Effector memory CD8-positive, alpha-beta T cell (primary cell): ENCODE measurements at regions not wholly inside any gene's neighbourhood (a gene's known extent, or its start where the extent isn't known, plus 50 kb on each side); places are given as distances from the start of the nearest gene placed in this dataset.
"Not testable (repeated sequence)": the region's sequence is repeated elsewhere in the genome, so short reads cannot be mapped to it uniquely, and the experiment has no call there.

Source experiments
- ATAC-seq: fragments of 150-1000 bp; cut with Tn5 transposase; replicated peaks from 2 replicates; pipeline ENCODE4 v1.10.0; 2021; ENCODE audit warnings: mild to moderate bottlenecking, moderate library complexity
- DNase-seq, 3 experiments: peaks; one replicate each; pipeline ENCODE4 v3.0.0; 2021
- H3K27ac Mint-ChIP-seq, 2 donors: one replicate each; pipeline ENCODE4 v1.8.0; 2022; ENCODE audit warnings: mild to moderate bottlenecking in 2 of 2, mixed read lengths in 2 of 2, moderate library complexity in 2 of 2
- H3K27me3 Mint-ChIP-seq, 2 donors: one replicate each; pipeline ENCODE4 v1.8.0; 2022; ENCODE audit warnings: mixed read lengths in 2 of 2
- H3K36me3 Mint-ChIP-seq: one replicate; pipeline ENCODE4 v1.8.0; 2022; ENCODE audit warnings: mild to moderate bottlenecking, moderate library complexity, mixed read lengths; ENCODE audit not compliant: insufficient read depth
- H3K4me1 Mint-ChIP-seq, 2 donors: one replicate each; pipeline ENCODE4 v1.8.0; 2022; ENCODE audit warnings: low read depth in 2 of 2, mixed read lengths in 2 of 2
- H3K4me3 Mint-ChIP-seq, 2 donors: one replicate each; pipeline ENCODE4 v1.8.0; 2022; ENCODE audit warnings: mild to moderate bottlenecking in 2 of 2, mixed read lengths in 2 of 2, moderate library complexity in 2 of 2
- H3K9me3 Mint-ChIP-seq, 2 donors: one replicate each; pipeline ENCODE4 v1.8.0; 2022; ENCODE audit warnings: mixed read lengths in 2 of 2

DNA sequence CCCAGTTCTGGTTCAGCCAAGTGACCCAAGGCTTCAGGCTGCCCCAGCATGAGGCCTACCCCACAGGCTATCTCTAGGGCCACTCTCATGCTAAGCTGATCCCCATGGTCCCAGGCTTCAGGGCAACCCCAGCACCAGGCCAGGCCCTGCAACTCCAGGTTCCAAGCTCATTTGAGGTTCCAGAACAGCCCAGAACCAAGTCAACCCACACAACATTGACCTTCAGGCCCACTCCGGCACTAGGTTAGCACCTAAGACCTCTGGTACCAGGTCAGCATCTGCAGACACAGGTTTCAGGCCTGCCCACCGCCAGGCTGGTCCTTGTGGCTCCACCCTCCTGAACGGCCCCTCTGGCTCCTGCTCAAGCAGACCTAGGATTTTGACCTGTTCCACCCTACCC, 421.2 kb downstream of the CDH11 start:
- DNase-seq: no peak
- Mint-ChIP-seq H3K4me1 (no peaks in the 10 kb centered on the region), H3K9me3 (peaks cover 3 to 5% of the 10 kb centered on the region in 2 donors), H3K4me3 (no peak overlapping the region), H3K27ac (no peak overlapping the region), H3K36me3 (no peaks in the 10 kb centered on the region), H3K27me3 (no peaks in the 10 kb centered on the region)
- no peak for ATAC-seq

DNA sequence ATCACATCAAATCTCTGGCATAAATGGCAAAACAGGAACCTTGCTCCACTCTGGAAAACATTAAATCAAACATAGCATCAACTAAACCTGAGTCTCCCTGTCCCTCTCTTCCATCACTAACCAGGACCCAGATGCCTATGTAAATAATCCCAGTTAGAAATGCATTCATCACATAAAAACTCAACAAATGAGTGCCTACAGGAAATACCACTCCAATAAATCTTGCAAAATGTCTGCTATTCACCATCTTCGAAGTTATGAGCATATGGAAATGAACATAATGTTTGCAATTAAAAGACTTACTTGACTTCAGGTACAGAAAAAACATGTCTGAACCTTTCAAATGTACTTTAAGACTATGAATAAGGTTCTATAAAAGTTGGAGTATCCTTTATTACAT, 425.0 kb downstream of the CDH11 start:
- no peak for DNase-seq
- ATAC-seq: no peak
- Mint-ChIP-seq H3K4me3 (no peak overlapping the region), H3K4me1 (no peaks in the 10 kb centered on the region), H3K27me3 (no peaks in the 10 kb centered on the region), H3K9me3 (peaks cover 0 to 5% of the 10 kb centered on the region in 2 donors), H3K27ac (no peak overlapping the region), H3K36me3 (no peaks in the 10 kb centered on the region)

DNA sequence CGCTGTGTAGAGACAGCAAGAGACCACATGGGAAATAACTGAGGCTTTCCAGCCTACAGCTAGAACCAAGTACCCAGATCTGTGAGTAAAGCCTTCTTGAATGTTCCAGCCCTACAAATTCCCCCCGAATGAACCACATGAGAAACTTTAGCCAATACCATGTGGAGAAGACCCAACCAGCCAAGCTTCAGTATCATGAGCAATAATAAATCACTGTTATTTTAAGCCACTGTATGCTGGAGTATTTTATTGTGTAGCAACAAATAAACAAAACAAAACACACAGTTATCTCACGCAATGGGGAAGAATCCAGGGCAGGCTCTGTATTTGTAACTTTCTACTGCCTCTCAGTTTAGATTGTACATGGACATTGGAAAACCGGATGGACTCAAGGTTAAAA, 426.2 kb downstream of the CDH11 start:
- Mint-ChIP-seq H3K4me1 (no peaks in the 10 kb centered on the region), H3K9me3 (peaks cover 0 to 5% of the 10 kb centered on the region in 2 donors), H3K36me3 (no peaks in the 10 kb centered on the region), H3K4me3 (no peak overlapping the region), H3K27ac (no peak overlapping the region), H3K27me3 (no peaks in the 10 kb centered on the region)
- no peak for ATAC-seq
- DNase-seq: no peak

DNA sequence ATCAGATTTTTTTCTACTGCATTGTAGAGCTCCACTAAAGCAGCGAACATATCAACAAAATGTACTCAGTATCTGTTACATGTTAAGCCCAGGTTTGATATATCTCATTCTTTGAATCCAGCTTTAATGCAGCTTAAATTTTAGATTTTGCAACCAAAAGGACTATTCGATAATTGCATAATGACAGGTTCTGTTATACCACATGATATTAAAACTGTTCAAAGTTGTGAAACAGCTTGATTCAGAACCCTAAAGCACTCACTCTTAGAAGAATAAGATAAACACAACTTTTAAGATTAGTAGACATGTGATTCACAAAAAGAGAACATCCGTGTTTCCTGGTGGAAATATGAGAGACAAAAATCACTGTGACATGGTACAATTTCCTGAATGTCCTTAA, 427.9 kb downstream of the CDH11 start:
- ATAC-seq: no peak
- H3K27ac Mint-ChIP-seq: no peak overlapping the region
- no peak for DNase-seq
- no peaks in the 10 kb centered on the region for H3K4me1 Mint-ChIP-seq
- peaks cover 0 to 5% of the 10 kb centered on the region in 2 donors for H3K9me3 Mint-ChIP-seq
- no peaks in the 10 kb centered on the region for H3K27me3 Mint-ChIP-seq
- H3K36me3 Mint-ChIP-seq: no peaks in the 10 kb centered on the region
- no peak overlapping the region for H3K4me3 Mint-ChIP-seq

DNA sequence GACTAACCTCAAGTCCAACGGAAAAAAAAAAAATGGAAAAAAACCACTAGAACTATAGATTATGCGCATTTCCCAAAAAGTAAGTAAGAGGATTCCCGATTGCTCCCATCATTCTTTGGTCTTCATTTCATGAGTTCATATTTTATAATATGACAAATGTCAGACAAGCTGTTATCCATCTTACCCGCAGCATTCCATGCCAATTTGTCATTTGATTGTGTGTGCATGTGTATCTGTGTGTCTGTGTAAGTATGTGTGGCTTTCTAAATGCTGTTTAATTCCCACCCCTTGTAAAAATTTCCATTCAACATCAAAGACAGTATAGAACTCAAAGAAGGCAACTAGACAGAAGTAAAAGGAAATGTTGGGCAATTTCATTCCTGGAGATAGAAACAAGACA, 434.1 kb downstream of the CDH11 start:
- Mint-ChIP-seq H3K4me3 (no peak overlapping the region), H3K9me3 (peaks cover 13 to 18% of the 10 kb centered on the region in 2 donors), H3K36me3 (no peaks in the 10 kb centered on the region), H3K4me1 (no peaks in the 10 kb centered on the region), H3K27me3 (no peaks in the 10 kb centered on the region), H3K27ac (no peak overlapping the region)
- DNase-seq (no peak), ATAC-seq (no peak)

DNA sequence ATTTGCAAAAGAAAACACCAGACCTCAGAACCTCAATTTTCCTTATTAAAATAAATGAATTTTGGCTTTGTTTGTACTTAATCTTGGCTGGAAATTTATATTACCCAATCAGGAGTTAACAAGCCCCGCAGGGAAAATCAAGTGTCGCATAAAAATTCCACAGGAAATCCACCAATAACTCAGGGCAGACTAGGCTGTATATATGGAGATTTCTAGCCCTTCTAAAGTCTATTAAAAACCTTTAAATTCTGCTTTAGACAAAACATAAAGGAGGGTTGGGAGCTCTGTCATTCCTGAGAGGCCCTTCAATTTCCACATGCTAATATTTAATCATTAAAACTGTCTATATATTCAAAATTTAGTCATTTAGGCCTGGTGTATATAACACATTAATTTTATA, 434.7 kb downstream of the CDH11 start:
- H3K4me3 Mint-ChIP-seq: no peak overlapping the region
- H3K27ac Mint-ChIP-seq: no peak overlapping the region
- H3K9me3 Mint-ChIP-seq: peaks cover 14 to 19% of the 10 kb centered on the region in 2 donors
- H3K27me3 Mint-ChIP-seq: no peaks in the 10 kb centered on the region
- H3K36me3 Mint-ChIP-seq: no peaks in the 10 kb centered on the region
- no peak for ATAC-seq
- no peaks in the 10 kb centered on the region for H3K4me1 Mint-ChIP-seq
- DNase-seq: no peak

DNA sequence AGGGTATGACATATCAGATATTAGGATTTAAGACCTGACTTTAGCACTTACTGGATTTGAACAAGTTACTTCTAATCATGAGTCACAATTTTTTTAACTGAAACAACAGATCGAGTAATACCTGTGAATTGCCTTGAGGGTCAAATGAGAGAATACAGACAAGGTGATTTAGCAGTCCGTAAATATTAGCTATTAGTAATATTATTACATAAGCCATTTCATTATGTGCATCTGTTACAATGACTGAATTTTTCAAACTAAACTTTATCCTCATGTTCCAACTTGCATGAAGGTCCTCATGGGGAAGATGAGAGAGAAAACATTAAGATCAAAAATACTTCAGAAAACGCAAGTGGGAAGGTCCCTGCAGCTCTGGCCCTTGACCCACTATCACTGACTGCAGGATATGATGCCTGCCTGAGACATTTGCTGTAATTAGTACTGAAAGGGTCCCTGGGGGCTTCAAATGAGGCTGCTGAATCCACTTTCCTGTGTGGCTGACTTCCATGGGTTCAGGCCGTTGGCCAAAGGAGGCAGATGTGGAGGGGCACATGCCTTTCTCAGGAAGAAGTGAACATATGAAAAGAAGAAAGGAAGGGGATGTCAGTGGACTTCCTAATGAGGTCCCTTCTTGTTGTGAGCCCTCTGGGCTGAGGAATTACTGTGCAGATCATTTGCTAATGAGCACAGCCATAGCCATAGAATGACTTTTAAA, 441.7 kb downstream of the CDH11 start:
- ATAC-seq: no peak
- H3K27me3 Mint-ChIP-seq: no peaks in the 10 kb centered on the region
- H3K36me3 Mint-ChIP-seq: no peaks in the 10 kb centered on the region
- H3K4me1 Mint-ChIP-seq: no peaks in the 10 kb centered on the region
- H3K27ac Mint-ChIP-seq: no peak overlapping the region
- peaks cover 13 to 21% of the 10 kb centered on the region in 2 donors for H3K9me3 Mint-ChIP-seq
- no peak overlapping the region for H3K4me3 Mint-ChIP-seq
- no peak for DNase-seq

DNA sequence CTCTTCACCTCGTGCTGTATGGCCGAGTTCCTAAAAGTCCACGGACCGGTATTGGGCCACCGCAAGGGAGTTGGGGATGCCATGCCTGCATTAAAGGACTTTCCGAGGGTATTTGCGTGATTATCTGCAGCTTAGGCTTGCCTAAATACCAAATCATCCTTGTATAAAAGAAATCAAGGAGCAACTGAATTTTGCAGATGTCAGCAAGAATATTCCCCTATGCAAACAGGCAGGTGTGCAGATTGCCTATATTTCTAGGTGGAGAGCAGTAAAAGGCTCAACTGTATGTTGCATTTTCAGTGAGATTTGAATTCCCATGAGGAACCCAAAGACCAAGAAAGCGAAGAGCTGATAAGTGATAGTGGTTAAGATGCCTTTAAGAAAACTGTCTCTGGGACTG, 452.3 kb downstream of the CDH11 start:
- Mint-ChIP-seq H3K36me3 (no peaks in the 10 kb centered on the region), H3K4me3 (no peak overlapping the region), H3K4me1 (no peaks in the 10 kb centered on the region), H3K27ac (no peak overlapping the region), H3K9me3 (peaks cover 6 to 10% of the 10 kb centered on the region in 2 donors), H3K27me3 (no peaks in the 10 kb centered on the region)
- ATAC-seq (no peak), DNase-seq (no peak)

DNA sequence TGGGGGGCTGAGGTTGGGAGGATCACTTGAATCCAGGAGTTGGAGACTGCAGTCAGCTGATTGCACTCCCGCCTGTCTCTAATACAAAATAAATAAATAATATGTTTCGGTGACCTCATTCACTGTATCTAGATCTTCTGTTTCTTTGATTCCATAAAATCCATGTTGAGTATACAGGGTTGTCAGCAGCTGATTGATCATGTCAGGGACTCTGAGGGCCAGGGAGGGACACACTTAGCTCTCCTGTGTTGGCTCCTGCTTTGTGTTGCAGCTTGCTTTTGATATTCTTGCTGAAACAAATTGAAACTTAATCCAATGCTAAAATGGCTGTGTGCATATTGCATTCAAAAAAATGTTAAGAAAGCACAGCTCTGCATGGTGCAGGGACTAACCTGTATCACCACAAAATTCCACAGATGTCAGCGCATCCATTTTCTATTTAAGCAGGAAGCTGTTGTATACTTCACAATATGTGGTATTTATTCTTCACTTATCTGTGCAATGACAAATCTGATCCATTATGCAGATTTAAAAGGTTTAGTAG, 454.5 kb downstream of the CDH11 start:
- DNase-seq: no peak
- Mint-ChIP-seq H3K9me3 (peaks cover 0 to 5% of the 10 kb centered on the region in 2 donors), H3K4me3 (no peak overlapping the region), H3K36me3 (no peaks in the 10 kb centered on the region), H3K27me3 (no peaks in the 10 kb centered on the region), H3K27ac (no peak overlapping the region), H3K4me1 (no peaks in the 10 kb centered on the region)
- ATAC-seq: no peak

DNA sequence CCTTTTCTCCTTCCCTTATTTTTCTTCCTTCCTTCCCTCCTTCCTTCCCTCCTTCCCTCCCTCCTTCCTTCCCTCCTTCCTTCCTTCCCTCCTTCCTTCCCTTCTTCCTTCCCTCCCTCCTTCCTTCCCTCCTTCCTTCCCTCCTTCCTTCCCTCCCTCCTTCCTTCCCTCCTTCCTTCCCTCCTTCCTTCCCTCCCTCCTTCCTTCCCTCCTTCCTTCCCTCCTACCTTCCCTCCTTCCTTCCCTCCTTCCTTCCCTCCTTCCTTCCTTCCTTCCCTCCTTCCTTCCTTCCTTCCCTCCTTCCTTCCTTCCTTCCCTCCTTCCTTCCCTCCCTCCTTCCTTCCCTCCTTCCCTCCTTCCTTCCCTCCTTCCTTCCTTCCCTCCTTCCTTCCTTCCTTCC, 459.6 kb downstream of the CDH11 start:
- ATAC-seq, H3K4me3 Mint-ChIP-seq, H3K27ac Mint-ChIP-seq, H3K27me3 Mint-ChIP-seq, H3K36me3 Mint-ChIP-seq, H3K4me1 Mint-ChIP-seq, DNase-seq: not testable (repeated sequence)
- peaks cover under 1 to 27% of the 10 kb centered on the region in 2 donors for H3K9me3 Mint-ChIP-seq

DNA sequence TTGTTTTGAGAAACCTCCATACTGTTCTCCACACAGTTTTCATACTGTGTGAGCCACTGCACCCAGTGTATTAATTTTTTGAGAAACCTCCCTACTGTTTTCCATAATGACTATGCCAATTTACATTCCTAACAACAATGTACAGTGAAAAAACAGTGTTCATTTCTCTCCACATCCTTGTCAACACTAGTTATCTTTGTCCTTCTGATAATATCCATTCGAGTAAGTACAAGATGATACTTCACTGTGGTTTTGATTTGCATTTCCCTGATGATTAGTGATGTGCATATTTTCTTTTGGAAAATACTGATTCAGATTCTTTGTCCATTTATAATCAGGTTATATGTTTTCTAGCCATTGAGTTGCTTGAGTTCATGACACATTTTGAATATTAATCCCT, 462.0 kb downstream of the CDH11 start:
- H3K4me1 Mint-ChIP-seq: no peaks in the 10 kb centered on the region
- no peak overlapping the region for H3K27ac Mint-ChIP-seq
- H3K9me3 Mint-ChIP-seq: peaks cover 2 to 22% of the 10 kb centered on the region in 2 donors
- ATAC-seq (no peak), DNase-seq (no peak)
- no peaks in the 10 kb centered on the region for H3K27me3 Mint-ChIP-seq
- no peak overlapping the region for H3K4me3 Mint-ChIP-seq
- no peaks in the 10 kb centered on the region for H3K36me3 Mint-ChIP-seq

DNA sequence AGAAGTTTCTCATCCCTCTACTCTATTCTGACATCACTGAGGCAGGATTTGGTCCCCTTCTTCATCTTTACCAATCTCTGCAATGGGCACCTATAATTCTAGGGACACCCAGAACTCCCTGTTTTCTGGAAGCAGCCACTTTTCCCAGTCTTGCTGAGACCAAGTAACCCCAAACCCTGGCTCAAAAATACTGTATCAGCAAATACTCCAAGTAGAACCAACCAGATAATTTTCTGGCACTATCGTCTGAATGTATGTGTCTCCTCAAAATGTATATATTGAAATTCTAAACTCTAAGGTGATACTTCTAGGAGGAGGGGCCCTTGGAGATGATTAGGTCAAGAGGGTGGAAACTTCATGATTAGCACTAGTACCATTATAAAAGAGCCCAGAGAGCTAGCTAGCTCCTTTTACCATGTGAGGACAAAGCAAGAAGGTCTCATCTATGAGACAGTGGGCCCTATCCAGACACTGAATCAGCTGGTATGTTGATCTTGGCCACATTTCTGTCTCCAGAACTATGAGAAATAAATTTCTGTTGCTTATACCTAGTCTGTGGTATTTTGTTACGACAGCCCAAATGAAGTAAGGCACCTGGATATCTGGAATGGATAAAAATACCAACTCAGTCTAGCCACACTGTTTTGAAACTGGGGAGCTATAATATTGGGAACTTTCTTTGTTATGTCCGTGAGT, 464.4 kb downstream of the CDH11 start:
- Mint-ChIP-seq H3K4me1 (no peaks in the 10 kb centered on the region), H3K9me3 (peaks cover 11 to 31% of the 10 kb centered on the region in 2 donors), H3K27me3 (no peaks in the 10 kb centered on the region), H3K27ac (no peak overlapping the region), H3K4me3 (no peak overlapping the region), H3K36me3 (no peaks in the 10 kb centered on the region)
- ATAC-seq: no peak
- no peak for DNase-seq

DNA sequence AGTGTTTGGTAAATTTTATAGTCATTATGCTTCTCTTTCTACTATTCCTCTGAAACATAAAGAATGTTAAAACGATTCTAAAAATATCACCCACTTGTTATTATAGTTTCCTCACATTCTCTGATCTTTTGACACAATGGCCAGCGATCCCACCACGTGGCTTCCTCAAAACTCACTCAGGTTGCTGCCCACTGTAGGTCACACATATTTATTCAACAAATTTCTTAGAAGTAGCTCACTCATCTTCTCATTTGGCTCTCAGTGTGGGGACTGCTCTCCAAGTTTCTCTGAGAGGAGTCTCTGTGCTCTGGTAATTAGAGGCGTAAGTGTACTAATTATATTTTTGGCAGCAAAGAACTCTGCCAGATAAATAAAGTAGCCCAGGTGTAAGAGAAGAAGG, 465.4 kb downstream of the CDH11 start:
- no peak for ATAC-seq
- no peak overlapping the region for H3K4me3 Mint-ChIP-seq
- H3K36me3 Mint-ChIP-seq: no peaks in the 10 kb centered on the region

DNA sequence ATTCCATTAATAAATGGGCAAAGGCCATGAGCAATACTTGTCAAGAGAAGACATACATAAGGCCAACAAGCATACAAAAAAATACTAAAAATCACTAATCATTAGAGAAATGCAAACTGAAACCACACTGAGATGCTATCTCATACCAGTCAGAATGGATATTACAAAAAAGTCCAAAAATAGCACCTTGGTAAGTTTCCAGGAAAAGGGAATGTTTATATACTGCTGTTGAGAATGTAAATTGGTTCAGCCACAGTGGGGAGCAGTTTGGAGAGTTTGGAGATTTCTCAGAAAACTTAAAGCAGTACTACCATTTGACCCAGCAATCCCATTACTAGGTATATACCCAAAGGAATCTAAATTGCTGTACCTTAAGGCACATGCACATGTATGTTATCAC, 467.7 kb downstream of the CDH11 start:
- ATAC-seq (no peak), DNase-seq (no peak)
- Mint-ChIP-seq H3K36me3 (no peaks in the 10 kb centered on the region), H3K9me3 (peaks cover 18 to 21% of the 10 kb centered on the region in 2 donors), H3K27me3 (no peaks in the 10 kb centered on the region), H3K4me1 (no peaks in the 10 kb centered on the region), H3K27ac (no peak overlapping the region), H3K4me3 (no peak overlapping the region)

More for the DNA sequence above, 465.4 kb downstream of the CDH11 start:
- Mint-ChIP-seq H3K27ac (no peak overlapping the region), H3K27me3 (no peaks in the 10 kb centered on the region), H3K4me1 (no peaks in the 10 kb centered on the region), H3K9me3 (peaks cover 13 to 31% of the 10 kb centered on the region in 2 donors)
- DNase-seq: no peak
